Inferior parietal cortex (tissue), 1 donor: ENCODE measurements at regions not wholly inside any gene's neighbourhood (a gene's known extent, or its start where the extent isn't known, plus 50 kb on each side); places are given as distances from the start of the nearest gene placed in this dataset.
A peak's percentile ranks its signal among the peaks of the same experiment; 100 is the strongest.

Experiments used
- DNase-seq: peaks from one replicate; pipeline ENCODE4 v3.0.0-alpha.2; 2016; ENCODE audit errors: extremely low spot score

- no peak for DNase-seq
Measured at GRCh38 chr10:15462253-15462897, 91.3 kb upstream of the FAM171A1 start.

GRCh38 chr10:15461353-15462108 lies 90.4 kb upstream of the FAM171A1 start:
- DNase-seq: peak; percentile 18

DNA sequence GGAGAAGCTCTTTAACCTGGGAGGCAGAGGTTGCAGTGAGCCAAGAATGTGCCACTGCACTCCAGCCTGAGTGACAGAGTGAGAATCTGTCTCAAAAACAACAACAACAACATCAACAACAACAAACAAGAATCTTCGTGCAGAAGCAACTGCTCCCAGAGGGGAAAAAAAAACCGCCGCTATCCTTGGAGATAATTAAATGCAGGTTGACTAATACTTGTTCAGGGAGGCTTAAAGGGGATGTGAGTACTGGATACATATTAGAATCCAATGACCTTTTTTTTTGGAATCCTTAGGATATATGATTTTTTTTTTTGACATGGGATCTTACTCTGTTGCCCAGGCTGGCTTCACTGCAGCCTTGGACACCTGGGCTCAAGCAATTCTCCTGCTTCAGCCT lies 89.6 kb upstream of the FAM171A1 start:
- no peak for DNase-seq

GRCh38 chr10:15459218-15459617 lies 88.1 kb upstream of the FAM171A1 start:
- DNase-seq: no peak

- DNase-seq: no peak
Measured at GRCh38 chr10:15457382-15457781, 86.3 kb upstream of the FAM171A1 start.

DNA sequence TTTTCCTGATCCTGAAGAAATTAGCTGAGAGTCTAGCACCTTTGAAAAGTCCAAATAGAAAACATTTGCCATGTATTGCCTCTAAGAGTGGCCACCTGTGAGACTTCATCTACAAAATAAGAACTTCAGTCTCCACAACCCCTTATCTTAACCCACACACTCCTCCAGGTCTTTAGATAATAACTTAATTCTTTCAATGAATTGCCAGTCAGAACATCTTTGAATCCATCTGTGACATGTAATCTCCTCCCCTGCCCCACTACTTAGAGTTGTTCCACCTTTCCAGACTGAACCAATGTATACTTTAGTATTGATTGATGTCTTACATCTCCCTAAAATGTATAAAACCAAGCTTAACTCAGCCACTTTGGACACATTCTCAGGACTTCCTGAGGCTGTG lies 84.4 kb upstream of the FAM171A1 start:
- no peak for DNase-seq

DNA sequence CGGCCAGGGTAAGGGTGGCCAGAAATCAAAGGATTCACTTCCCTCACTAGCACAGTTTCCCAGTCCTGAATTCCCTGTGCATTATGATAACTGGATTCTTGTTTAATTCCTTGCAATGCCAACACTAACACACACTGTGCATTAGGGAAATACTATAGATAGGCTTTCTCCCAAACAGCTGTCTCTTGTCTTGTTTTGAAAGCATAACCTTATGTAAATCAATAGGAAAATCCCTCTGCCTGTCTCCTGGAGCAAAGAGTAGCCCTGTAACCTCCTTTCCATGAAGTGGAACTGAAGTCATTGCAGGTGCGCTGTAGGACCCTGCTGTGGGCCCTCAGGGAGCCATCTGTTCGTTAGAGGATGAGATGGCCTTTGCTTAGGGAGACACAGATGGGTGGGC lies 82.8 kb upstream of the FAM171A1 start:
- DNase-seq: no peak

DNA sequence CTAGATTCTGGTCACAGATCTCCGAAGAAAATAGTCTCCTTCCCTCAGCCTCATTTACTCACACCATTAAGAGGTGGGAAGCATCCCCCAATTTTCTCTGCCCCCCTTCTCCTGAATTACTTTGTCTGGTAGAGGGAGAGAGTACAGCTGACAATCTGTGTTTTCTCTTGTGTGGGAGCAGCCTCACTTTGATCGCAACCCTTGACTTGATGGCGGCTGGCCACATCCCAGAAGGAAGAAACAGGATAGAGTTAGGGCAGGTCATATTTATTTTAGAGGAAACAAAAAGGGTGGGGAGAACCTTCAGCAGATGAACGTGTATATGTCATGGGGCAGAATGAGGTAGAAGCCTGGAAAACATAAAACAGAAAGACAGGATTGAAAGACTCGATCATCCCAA lies 82.4 kb upstream of the FAM171A1 start:
- DNase-seq: no peak

GRCh38 chr10:15452545-15452944 lies 81.5 kb upstream of the FAM171A1 start:
- no peak for DNase-seq

GRCh38 chr10:15451137-15452094 lies 80.3 kb upstream of the FAM171A1 start:
- DNase-seq: peak; percentile 19

GRCh38 chr10:15448598-15448997 lies 77.5 kb upstream of the FAM171A1 start:
- DNase-seq: no peak

DNA sequence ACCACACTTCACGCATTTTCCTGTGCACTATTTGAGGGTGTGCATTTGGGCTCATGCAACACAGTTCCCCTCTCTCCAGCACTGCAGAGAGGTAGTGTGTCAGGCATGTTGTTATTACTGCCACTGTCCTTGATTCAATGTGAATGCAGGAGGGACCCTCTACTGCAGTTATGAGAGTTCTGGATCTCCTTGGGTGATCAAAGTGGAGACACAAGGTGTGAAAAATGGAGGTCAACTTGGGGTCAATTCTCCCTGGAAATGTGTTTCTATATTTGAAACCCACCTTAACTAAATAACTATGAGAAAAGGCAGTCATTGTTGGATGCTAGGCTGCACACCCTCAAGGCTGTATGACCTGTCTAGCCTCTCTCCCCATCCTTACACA lies 73.9 kb upstream of the FAM171A1 start:
- no peak for DNase-seq

- DNase-seq: no peak
Measured at GRCh38 chr10:15444105-15445005, 73.3 kb upstream of the FAM171A1 start.

DNA sequence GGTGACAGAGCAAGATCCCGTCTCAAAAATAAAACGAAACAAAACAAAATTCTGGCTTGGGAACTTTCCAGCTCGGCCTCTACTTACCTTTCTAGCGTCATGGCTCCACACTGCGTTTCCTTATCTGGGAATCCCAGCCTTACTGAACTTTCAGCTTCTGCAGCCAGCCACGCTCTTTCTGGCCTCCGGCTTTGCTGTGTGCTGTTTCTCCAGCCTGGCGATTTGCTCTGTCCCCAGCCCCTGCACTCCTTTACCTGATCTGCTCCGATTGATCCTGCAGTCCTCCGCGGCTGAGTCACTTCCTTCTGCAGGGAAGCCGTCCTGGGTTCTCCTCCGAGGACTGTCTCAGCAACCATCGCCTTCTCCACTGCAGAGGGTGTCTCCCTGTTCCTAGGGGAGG lies 71.0 kb upstream of the FAM171A1 start:
- DNase-seq: no peak

DNA sequence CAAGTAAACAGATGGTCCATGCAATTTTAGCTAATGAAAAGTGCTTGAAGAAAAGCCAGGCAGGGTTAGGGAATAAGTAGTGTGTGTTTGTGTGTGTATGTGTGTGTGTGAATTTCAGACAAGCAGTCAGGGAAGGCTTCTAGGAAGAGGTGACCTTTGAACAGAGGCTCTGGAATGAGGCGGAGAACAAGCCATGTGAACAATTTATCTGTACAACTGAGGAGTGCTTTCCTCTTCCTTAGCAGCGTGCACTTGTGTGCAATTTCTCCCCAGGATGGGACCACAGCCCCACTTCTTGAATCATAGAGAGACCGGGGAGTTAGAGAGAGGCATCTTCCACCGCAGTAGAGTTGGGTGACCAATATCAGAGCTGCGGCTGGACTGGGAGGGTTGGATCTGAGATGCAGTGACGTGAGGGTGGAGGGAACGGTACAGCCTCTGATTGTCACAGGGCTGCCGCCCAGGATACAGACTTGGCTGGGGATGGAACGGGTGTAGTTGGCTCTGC lies 69.2 kb upstream of the FAM171A1 start:
- no peak for DNase-seq

DNA sequence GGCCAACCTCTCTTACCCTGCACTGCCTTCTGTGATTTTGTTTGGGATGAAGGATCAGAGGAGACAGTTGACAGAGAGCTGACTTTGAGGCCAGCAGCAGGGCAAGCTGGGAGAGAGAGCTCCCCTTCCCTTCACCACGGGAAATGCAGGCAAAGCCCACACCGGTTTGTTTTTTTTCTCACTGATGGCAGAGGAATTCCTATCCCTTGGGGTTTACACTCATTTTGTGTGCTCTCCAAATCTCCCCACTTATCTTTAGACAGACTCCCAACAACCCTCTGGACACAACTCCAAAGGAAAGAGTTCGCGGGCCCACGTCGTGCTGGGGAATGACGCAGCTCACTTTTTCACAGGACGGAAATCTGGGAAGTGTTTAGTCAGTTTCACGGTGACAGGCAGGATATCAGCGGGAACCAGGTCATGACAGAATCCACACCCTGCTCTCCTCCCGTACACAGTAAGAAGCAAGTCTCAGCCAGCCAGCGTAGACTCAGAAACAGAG lies 68.3 kb upstream of the FAM171A1 start:
- DNase-seq: no peak

DNA sequence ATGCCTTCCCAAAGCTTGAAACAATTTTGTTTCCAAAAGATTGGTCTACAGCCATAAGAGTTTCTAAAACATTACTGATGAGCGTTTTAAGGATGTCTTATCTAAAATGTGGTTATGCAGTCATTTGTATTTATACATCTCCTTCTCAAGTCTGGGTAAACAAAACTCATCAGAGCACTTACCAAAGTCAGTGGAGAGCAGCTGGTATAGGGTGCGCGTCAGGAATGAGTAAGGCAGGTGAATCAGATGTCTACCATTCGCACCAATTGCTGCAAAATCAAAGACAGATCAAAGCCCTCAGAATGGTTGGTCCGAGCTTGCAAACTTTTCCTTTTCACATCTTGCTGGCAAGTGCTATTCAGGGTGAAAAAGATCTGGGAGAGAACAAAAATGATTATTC lies 65.6 kb upstream of the FAM171A1 start:
- DNase-seq: no peak

DNA sequence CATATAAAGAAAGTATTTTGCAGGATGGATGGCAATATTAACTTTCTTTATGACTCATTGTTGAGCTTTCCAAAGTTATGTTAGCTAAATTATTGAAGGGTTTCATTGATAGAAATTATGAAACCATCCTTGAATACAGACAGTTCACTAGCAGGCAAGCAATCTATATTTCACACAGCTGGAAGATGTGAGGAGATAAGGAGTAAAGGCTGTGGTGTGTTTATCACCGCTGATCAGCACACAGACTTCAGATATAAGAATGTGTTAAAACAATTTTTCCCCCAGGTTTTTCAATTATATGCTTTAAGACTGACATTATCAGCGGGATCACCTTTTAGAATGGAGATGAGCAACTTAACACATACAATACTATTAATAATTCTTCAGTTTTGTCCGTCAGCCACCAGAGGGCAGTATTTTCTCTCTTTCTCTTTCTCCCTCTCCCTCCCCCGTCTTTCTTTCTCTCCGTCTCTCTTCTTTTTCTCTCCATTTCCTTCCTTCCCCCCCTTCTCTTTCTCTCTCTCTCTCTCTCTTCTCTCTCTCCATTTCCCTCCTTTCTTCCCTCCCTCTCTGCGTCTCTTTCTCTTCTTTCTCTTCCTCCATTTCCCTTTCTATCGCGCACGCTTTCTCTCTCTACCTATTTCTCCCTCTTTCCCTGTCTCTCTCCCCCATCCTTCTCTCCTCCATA lies 62.9 kb upstream of the FAM171A1 start:
- DNase-seq: peak; percentile 84

DNA sequence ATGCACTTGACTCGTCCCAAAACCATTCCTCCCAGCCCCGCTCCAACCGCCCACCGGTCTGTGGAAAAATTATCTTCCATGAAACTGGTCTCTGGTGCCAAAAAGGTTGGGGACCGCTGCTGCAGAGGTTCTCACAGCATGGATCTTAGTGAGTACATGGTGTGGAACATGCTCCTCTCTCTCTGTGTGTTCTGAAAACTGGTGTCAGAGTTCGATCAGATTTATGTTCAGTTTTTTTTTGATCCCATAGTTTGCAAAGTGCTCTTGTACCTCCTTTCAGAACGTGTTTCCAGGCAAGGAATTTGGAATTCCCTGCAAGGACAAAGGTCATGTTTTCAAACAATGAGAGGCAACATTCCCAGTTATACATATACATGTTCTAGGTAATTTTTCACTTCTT lies 61.2 kb upstream of the FAM171A1 start:
- no peak for DNase-seq
